ENCODE measurements at regions not wholly inside any gene's neighbourhood (a gene's known extent, or its start where the extent isn't known, plus 50 kb on each side); places are given as distances from the start of the nearest gene placed in this dataset.
A peak's percentile ranks its signal among the peaks of the same experiment; 100 is the strongest.

DNA sequence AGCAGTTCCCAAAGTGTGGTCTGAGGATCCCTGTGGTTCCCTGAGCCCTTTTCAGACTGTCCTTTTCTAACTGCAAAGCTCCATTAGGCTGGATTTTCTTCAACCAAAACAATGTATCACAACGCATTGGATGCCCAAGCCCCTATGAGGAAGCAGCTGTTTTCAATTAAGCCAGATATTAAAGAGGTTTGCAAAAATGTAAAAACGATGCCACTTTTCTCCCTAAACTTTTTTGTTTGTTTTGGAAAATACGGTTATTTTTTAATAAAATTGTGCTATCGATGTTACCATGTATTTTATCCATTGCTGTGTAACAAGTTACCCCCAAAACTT, 170.4 kb upstream of the BCOR start:
- WGBS (ENCODE audit: insufficient coverage, insufficient replicate concordance, low lambda C conversion rate, missing lambda C conversion rate): 39% methylated on average over 4 of the region's 4 CpGs
- intact Hi-C loops (cut with micrococcal nuclease; ENCODE audit: unreplicated experiment): loop anchor here (5.0 to 10.0 kb wide), 3 partner anchors 96 to 204 kb away; partner anchors contain the start of gene BCOR
- peaks cover 14% of the 10 kb centered on the region for H3K4me1 ChIP-seq (ENCODE audit: control insufficient read depth, insufficient read depth, low read length)
- H3K9me3 ChIP-seq (replicated peaks; ENCODE audit: control insufficient read depth, insufficient read depth, low read length): no peaks in the 10 kb centered on the region; the same call in 2 of the 3 replicates
- H3K9ac ChIP-seq (ENCODE audit: control insufficient read depth, insufficient read depth, low read length): no peak overlapping the region
- no TSS peak for BruUV-seq (replicated peaks)
- POLR2A ChIA-PET: no interaction called here
- no peak overlapping the region for H3K4me3 ChIP-seq
- ATAC-seq (no peak), DNase-seq (ENCODE audit: low read depth, low spot score) (no peak), FAIRE-seq (no peak)
- SMC1A ChIA-PET (ENCODE audit: uncharacterized antibody, unreplicated experiment): no interaction called here
- in situ Hi-C loops (cut with MboI): no loop called here
- CTCF ChIA-PET: no interaction called here
- H3K79me2 ChIP-seq (ENCODE audit: control insufficient read depth, insufficient read depth, low read length): no peaks in the 10 kb centered on the region
- H4K20me1 ChIP-seq (ENCODE audit: control insufficient read depth, insufficient read depth): no peaks in the 10 kb centered on the region
- no peak overlapping the region for H3K27ac ChIP-seq (ENCODE audit: control insufficient read depth, insufficient read depth)
- no peaks in the 10 kb centered on the region for H3K27me3 ChIP-seq (replicated peaks in 1 of 2; ENCODE audit: control insufficient read depth in 2 of 2, insufficient read depth in 2 of 2, low read length in 1 of 2)
- H3K36me3 ChIP-seq (ENCODE audit: control insufficient read depth in 2 of 2, insufficient read depth in 2 of 2, low read length in 1 of 2): no peaks in the 10 kb centered on the region
- H3K4me2 ChIP-seq (ENCODE audit: control insufficient read depth, insufficient read depth): peak overlapping the region; percentile 87; the same call in 1 of the 2 replicates
- RAD21 ChIA-PET (ENCODE audit: unreplicated experiment): interaction anchor here (1.2 kb wide), 1 partner anchor 201 kb away, joined by 3 read pairs; no protein-coding TSS in a partner anchor
- H2AFZ ChIP-seq (ENCODE audit: control insufficient read depth, low read depth, low read length): peak overlapping the region; percentile 29; the same call in 1 of the 2 replicates
- TF ChIP-seq ETV6 (conservative IDR thresholded peaks at IDR 0.05 in 1 of 2, IDR thresholded peaks at IDR 0.05 in 1 of 2; ENCODE audit: borderline replicate concordance in 1 of 2, low read depth in 1 of 2) (no peak), ELK1 (IDR thresholded peaks at IDR 0.05; ENCODE audit: low read depth, low read length) (no peak), POLR2AphosphoS2 (IDR thresholded peaks at IDR 0.05; ENCODE audit: low read depth, low read length) (no peak), RFX5 (IDR thresholded peaks at IDR 0.05; ENCODE audit: low read depth, low read length) (no peak), YBX1 (IDR thresholded peaks at IDR 0.05) (no peak), KDM1A (IDR thresholded peaks at IDR 0.05; ENCODE audit: borderline replicate concordance) (no peak), ZNF592 (IDR thresholded peaks at IDR 0.05) (no peak), CHD2 (IDR thresholded peaks at IDR 0.05; ENCODE audit: borderline replicate concordance, low read depth, low read length) (no peak), IRF3 (IDR thresholded peaks at IDR 0.05) (no peak), RBBP5 (conservative IDR thresholded peaks at IDR 0.05) (no peak), CHD4 (IDR thresholded peaks at IDR 0.05) (no peak)
- TF ChIP-seq, protein P1, sequence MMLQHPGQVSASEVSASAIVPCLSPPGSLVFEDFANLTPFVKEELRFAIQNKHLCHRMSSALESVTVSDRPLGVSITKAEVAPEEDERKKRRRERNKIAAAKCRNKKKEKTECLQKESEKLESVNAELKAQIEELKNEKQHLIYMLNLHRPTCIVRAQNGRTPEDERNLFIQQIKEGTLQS (IDR thresholded peaks at IDR 0.05; ENCODE audit: borderline replicate concordance, extremely low read depth, low read depth, low read length): no peak
- TF ChIP-seq, protein P2, sequence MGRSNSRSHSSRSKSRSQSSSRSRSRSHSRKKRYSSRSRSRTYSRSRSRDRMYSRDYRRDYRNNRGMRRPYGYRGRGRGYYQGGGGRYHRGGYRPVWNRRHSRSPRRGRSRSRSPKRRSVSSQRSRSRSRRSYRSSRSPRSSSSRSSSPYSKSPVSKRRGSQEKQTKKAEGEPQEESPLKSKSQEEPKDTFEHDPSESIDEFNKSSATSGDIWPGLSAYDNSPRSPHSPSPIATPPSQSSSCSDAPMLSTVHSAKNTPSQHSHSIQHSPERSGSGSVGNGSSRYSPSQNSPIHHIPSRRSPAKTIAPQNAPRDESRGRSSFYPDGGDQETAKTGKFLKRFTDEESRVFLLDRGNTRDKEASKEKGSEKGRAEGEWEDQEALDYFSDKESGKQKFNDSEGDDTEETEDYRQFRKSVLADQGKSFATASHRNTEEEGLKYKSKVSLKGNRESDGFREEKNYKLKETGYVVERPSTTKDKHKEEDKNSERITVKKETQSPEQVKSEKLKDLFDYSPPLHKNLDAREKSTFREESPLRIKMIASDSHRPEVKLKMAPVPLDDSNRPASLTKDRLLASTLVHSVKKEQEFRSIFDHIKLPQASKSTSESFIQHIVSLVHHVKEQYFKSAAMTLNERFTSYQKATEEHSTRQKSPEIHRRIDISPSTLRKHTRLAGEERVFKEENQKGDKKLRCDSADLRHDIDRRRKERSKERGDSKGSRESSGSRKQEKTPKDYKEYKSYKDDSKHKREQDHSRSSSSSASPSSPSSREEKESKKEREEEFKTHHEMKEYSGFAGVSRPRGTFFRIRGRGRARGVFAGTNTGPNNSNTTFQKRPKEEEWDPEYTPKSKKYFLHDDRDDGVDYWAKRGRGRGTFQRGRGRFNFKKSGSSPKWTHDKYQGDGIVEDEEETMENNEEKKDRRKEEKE (IDR thresholded peaks at IDR 0.05): no peak
- TF ChIP-seq, protein P3, sequence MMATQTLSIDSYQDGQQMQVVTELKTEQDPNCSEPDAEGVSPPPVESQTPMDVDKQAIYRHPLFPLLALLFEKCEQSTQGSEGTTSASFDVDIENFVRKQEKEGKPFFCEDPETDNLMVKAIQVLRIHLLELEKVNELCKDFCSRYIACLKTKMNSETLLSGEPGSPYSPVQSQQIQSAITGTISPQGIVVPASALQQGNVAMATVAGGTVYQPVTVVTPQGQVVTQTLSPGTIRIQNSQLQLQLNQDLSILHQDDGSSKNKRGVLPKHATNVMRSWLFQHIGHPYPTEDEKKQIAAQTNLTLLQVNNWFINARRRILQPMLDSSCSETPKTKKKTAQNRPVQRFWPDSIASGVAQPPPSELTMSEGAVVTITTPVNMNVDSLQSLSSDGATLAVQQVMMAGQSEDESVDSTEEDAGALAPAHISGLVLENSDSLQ (IDR thresholded peaks at IDR 0.05): no peak
